Liver (tissue), 8 donors: ENCODE measurements at regions not wholly inside any gene's neighbourhood (a gene's known extent, or its start where the extent isn't known, plus 50 kb on each side); places are given as distances from the start of the nearest gene placed in this dataset.

Experiments used
- DNase-seq: peaks from one replicate; pipeline ENCODE4 v3.0.0-alpha.2; 2017; ENCODE audit warnings: low spot score
- H3K27ac ChIP-seq, 2 donors: one replicate each; pipeline ENCODE4 v1.7.0; 2013; ENCODE audit warnings: inconsistent platforms in 2 of 2, low read length in 2 of 2, control low read depth in 1 of 2, low read depth in 1 of 2, mild to moderate bottlenecking in 1 of 2
- H3K27me3 ChIP-seq, 4 donors: one replicate each; pipeline versions ENCODE4 v1.6.1 to v1.7.0; 2013; ENCODE audit warnings: low read length in 3 of 4, inconsistent platforms in 1 of 4, mild to moderate bottlenecking in 1 of 4, moderate library complexity in 1 of 4; ENCODE audit not compliant: control insufficient read depth in 4 of 4, insufficient read depth in 4 of 4
- H3K36me3 ChIP-seq, 4 donors: one replicate each; pipeline versions ENCODE4 v1.6.1 to v1.7.0; 2013; ENCODE audit warnings: low read length in 3 of 4, mild to moderate bottlenecking in 3 of 4, low read depth in 1 of 4, moderate library complexity in 1 of 4; ENCODE audit not compliant: control insufficient read depth in 4 of 4, insufficient read depth in 3 of 4
- H3K4me1 ChIP-seq, 4 donors: one replicate each; pipeline versions ENCODE4 v1.6.1 to v1.7.0; 2013; ENCODE audit warnings: low read length in 3 of 4, mild to moderate bottlenecking in 3 of 4, moderate library complexity in 1 of 4; ENCODE audit not compliant: control insufficient read depth in 4 of 4, insufficient read depth in 4 of 4
- H3K4me3 ChIP-seq, 3 donors: one replicate each; pipeline versions ENCODE4 v1.6.1 to v1.7.0; 2013; ENCODE audit warnings: low read length in 3 of 3, control low read depth in 1 of 3, low read depth in 1 of 3, mild to moderate bottlenecking in 1 of 3
- H3K9ac ChIP-seq, 2 donors: one replicate each; pipeline ENCODE4 v1.7.0; 2013; ENCODE audit warnings: low read length in 2 of 2, mild to moderate bottlenecking in 2 of 2, moderate library complexity in 2 of 2, control low read depth in 1 of 2, low read depth in 1 of 2
- H3K9me3 ChIP-seq, 4 donors: one replicate each; pipeline versions ENCODE4 v1.6.1 to v1.7.0; 2013; ENCODE audit warnings: low read length in 3 of 4; ENCODE audit not compliant: control insufficient read depth in 4 of 4
- EGR1 ChIP-seq, 2 donors: IDR thresholded peaks; 2 replicates each; pipeline ENCODE4 v1.6.1; 2016 to 2018; ENCODE audit warnings: antibody characterized with exemption in 2 of 2, low read depth in 2 of 2
- FOXA1 ChIP-seq: IDR thresholded peaks from 2 replicates; pipeline ENCODE4 v1.6.1; 2016; ENCODE audit warnings: antibody characterized with exemption
- FOXA2 ChIP-seq: IDR thresholded peaks from 2 replicates; pipeline ENCODE4 v1.6.1; 2016; ENCODE audit warnings: antibody characterized with exemption
- GABPA ChIP-seq, 2 donors: IDR thresholded peaks in 1 of 2; conservative IDR thresholded peaks in 1 of 2; 2 replicates each; pipeline ENCODE4 v1.6.1; 2016; ENCODE audit warnings: antibody characterized with exemption in 2 of 2, mild to moderate bottlenecking in 1 of 2, moderate library complexity in 1 of 2
- HNF4A ChIP-seq, 2 donors: conservative IDR thresholded peaks; 2 replicates each; pipeline ENCODE4 v1.6.1; 2016; ENCODE audit warnings: antibody characterized with exemption in 2 of 2, mild to moderate bottlenecking in 2 of 2
- HNF4G ChIP-seq: IDR thresholded peaks from 2 replicates; pipeline ENCODE4 v1.6.1; 2016; ENCODE audit warnings: antibody characterized with exemption
- JUND ChIP-seq, 2 donors: IDR thresholded peaks; 2 replicates each; pipeline ENCODE4 v1.6.1; 2016; ENCODE audit warnings: antibody characterized with exemption in 2 of 2
- MAX ChIP-seq: IDR thresholded peaks from 2 replicates; pipeline ENCODE4 v1.6.1; 2016; ENCODE audit warnings: antibody characterized with exemption
- NR2F2 ChIP-seq: IDR thresholded peaks from 2 replicates; pipeline ENCODE4 v1.6.1; 2016; ENCODE audit warnings: antibody characterized with exemption
- RAD21 ChIP-seq, 2 donors: IDR thresholded peaks; 2 replicates each; pipeline ENCODE4 v1.6.1; 2016; ENCODE audit warnings: antibody characterized with exemption in 2 of 2, mild to moderate bottlenecking in 2 of 2
- RXRA ChIP-seq, 2 donors: IDR thresholded peaks; 2 replicates each; pipeline ENCODE4 v1.6.1; 2017 to 2018; ENCODE audit warnings: antibody characterized with exemption in 2 of 2, mild to moderate bottlenecking in 1 of 2
- SP1 ChIP-seq: IDR thresholded peaks from 2 replicates; pipeline ENCODE4 v1.6.1; 2018; ENCODE audit warnings: antibody characterized with exemption, mild to moderate bottlenecking
- TAF1 ChIP-seq: conservative IDR thresholded peaks from 2 replicates; pipeline ENCODE4 v1.6.1; 2016; ENCODE audit warnings: antibody characterized with exemption, mild to moderate bottlenecking
- YY1 ChIP-seq: IDR thresholded peaks from 2 replicates; pipeline ENCODE4 v1.6.1; 2016; ENCODE audit warnings: antibody characterized with exemption, mild to moderate bottlenecking
- ZBTB33 ChIP-seq: IDR thresholded peaks from 2 replicates; pipeline ENCODE4 v1.6.1; 2016; ENCODE audit warnings: antibody characterized with exemption
- whole genome bisulfite sequencing: extraction: QIAGEN DNeasy Blood & Tissue Kit; methylation state at CpG from one replicate; pipeline ENCODE4 v1.1.7; 2013; 5-methylcytosine and 5-hydroxymethylcytosine counted together
- TF ChIP-seq, protein P1 (sequence below): IDR thresholded peaks from 2 replicates; pipeline ENCODE4 v1.6.1; 2016; ENCODE audit warnings: antibody characterized with exemption
- TF ChIP-seq, protein P2 (sequence below): IDR thresholded peaks from 2 replicates; pipeline ENCODE4 v1.6.1; 2016; ENCODE audit warnings: antibody characterized with exemption, mild to moderate bottlenecking
- TF ChIP-seq, protein P3 (sequence below): fragments of 150-350 bp; IDR thresholded peaks from 2 replicates; pipeline ENCODE4 v1.5.1; 2017; ENCODE audit warnings: improper control_type of control experiment, low read depth, low read length; ENCODE audit not compliant: missing input control
- donor health status: healthy.
- donor health status: healthy.
- donor health status: healthy.
- donor health status: healthy.
- donor health status: healthy.

DNA sequence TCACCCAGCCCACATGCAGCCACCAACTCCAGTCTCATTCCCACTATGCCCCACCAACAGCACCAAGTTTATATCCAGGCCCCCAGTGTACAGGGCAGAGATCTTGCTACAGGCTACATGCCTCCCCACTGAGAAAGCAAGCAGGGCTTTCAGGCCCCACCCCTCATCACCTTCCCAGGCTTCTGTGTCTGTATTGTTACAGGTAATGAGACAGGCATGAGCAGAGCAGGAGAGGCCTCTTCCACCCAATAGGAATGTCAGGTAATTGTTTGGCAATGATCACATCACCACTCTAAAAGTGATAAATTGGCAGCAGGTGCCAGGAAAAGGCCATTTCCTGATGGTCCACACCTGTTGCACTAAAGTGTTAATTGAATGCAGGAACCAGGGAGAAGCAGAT is 102.5 kb downstream of the ZNF518B start:
- H3K9ac ChIP-seq = no peak overlapping the region
- no peaks in the 10 kb centered on the region for H3K4me1 ChIP-seq
- peaks cover 0 to 4% (median 0%) of the 10 kb centered on the region in 4 donors for H3K9me3 ChIP-seq
- TF ChIP-seq GABPA (IDR thresholded peaks at IDR 0.05 in 1 of 2, conservative IDR thresholded peaks at IDR 0.05 in 1 of 2) (no peak), HNF4G (no peak), YY1 (no peak), SP1 (no peak), EGR1 (IDR thresholded peaks at IDR 0.05; ENCODE audit: low read depth in 2 of 2) (no peak), FOXA2 (no peak), MAX (no peak), TAF1 (no peak), NR2F2 (no peak), RAD21 (IDR thresholded peaks at IDR 0.05) (no peak), JUND (IDR thresholded peaks at IDR 0.05) (no peak)
- TF ChIP-seq, protein P1, sequence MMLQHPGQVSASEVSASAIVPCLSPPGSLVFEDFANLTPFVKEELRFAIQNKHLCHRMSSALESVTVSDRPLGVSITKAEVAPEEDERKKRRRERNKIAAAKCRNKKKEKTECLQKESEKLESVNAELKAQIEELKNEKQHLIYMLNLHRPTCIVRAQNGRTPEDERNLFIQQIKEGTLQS = no peak
- TF ChIP-seq, protein P2, sequence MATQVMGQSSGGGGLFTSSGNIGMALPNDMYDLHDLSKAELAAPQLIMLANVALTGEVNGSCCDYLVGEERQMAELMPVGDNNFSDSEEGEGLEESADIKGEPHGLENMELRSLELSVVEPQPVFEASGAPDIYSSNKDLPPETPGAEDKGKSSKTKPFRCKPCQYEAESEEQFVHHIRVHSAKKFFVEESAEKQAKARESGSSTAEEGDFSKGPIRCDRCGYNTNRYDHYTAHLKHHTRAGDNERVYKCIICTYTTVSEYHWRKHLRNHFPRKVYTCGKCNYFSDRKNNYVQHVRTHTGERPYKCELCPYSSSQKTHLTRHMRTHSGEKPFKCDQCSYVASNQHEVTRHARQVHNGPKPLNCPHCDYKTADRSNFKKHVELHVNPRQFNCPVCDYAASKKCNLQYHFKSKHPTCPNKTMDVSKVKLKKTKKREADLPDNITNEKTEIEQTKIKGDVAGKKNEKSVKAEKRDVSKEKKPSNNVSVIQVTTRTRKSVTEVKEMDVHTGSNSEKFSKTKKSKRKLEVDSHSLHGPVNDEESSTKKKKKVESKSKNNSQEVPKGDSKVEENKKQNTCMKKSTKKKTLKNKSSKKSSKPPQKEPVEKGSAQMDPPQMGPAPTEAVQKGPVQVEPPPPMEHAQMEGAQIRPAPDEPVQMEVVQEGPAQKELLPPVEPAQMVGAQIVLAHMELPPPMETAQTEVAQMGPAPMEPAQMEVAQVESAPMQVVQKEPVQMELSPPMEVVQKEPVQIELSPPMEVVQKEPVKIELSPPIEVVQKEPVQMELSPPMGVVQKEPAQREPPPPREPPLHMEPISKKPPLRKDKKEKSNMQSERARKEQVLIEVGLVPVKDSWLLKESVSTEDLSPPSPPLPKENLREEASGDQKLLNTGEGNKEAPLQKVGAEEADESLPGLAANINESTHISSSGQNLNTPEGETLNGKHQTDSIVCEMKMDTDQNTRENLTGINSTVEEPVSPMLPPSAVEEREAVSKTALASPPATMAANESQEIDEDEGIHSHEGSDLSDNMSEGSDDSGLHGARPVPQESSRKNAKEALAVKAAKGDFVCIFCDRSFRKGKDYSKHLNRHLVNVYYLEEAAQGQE = no peak
- H3K36me3 ChIP-seq = no peaks in the 10 kb centered on the region
- H3K4me3 ChIP-seq = no peak overlapping the region
- no peaks in the 10 kb centered on the region for H3K27me3 ChIP-seq
- H3K27ac ChIP-seq = no peak overlapping the region
- DNase-seq = no peak

DNA sequence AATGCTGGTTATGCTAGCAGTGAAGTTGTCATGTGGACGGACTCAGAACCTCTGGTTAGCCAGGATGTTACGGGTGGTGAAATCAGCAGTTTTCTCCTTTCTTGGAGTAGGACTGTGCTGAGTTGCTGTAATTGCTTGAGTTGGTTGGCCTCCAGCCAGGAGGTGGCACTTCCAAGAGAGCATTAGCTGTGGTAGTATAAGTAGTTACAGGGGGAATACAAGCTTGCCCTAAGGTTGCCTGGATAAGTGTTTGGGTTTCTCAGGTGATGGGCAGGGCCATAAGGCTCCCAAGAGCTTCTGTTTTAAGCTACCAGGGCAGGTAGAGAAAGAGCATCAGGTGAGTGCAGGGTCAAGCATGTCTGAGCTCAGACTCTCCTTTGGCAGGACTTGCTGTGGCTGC is 103.0 kb downstream of the ZNF518B start:
- Histone ChIP-seq H3K27me3 (no peaks in the 10 kb centered on the region), H3K9ac (no peak overlapping the region), H3K36me3 (no peaks in the 10 kb centered on the region), H3K9me3 (peaks cover 0 to 4% (median 0%) of the 10 kb centered on the region in 4 donors), H3K4me1 (no peaks in the 10 kb centered on the region), H3K4me3 (no peak overlapping the region), H3K27ac (no peak overlapping the region)
- DNase-seq = no peak
- TF ChIP-seq RAD21 (IDR thresholded peaks at IDR 0.05) = no peak
- TF ChIP-seq FOXA2 = no peak
- TF ChIP-seq GABPA (IDR thresholded peaks at IDR 0.05 in 1 of 2, conservative IDR thresholded peaks at IDR 0.05 in 1 of 2) = no peak
- TF ChIP-seq, protein P2 = no peak
- TF ChIP-seq HNF4A (conservative IDR thresholded peaks at IDR 0.05) = no peak
- TF ChIP-seq, protein P1 = no peak
- TF ChIP-seq RXRA (IDR thresholded peaks at IDR 0.05) = no peak
- no peak for TF ChIP-seq EGR1 (IDR thresholded peaks at IDR 0.05; ENCODE audit: low read depth in 2 of 2)
- no peak for TF ChIP-seq MAX
- TF ChIP-seq SP1 = no peak
- no peak for TF ChIP-seq JUND (IDR thresholded peaks at IDR 0.05)
- no peak for TF ChIP-seq TAF1
- no peak for TF ChIP-seq FOXA1
- TF ChIP-seq HNF4G = no peak
- TF ChIP-seq, protein P3, sequence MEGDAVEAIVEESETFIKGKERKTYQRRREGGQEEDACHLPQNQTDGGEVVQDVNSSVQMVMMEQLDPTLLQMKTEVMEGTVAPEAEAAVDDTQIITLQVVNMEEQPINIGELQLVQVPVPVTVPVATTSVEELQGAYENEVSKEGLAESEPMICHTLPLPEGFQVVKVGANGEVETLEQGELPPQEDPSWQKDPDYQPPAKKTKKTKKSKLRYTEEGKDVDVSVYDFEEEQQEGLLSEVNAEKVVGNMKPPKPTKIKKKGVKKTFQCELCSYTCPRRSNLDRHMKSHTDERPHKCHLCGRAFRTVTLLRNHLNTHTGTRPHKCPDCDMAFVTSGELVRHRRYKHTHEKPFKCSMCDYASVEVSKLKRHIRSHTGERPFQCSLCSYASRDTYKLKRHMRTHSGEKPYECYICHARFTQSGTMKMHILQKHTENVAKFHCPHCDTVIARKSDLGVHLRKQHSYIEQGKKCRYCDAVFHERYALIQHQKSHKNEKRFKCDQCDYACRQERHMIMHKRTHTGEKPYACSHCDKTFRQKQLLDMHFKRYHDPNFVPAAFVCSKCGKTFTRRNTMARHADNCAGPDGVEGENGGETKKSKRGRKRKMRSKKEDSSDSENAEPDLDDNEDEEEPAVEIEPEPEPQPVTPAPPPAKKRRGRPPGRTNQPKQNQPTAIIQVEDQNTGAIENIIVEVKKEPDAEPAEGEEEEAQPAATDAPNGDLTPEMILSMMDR = no peak
- no peak for TF ChIP-seq NR2F2
- TF ChIP-seq ZBTB33 = no peak
- TF ChIP-seq YY1 = no peak
- 86% methylated on average over 2 of the region's 2 CpGs for WGBS
